SK-N-SH treated with all-trans-retinoic acid at 6 μM for 48 hours (cell line): ENCODE measurements at regions not wholly inside any gene's neighbourhood (a gene's known extent, or its start where the extent isn't known, plus 50 kb on each side); places are given as distances from the start of the nearest gene placed in this dataset.

Experiments used
- ATAC-seq: fragments of 200-7000 bp; cut with Tn5 transposase; 3 replicates; pipeline ENCODE4 v1.9.1; 2020; ENCODE audit warnings: mild to moderate bottlenecking, moderate library complexity
- ARNTL ChIP-seq: fragments of 450-650 bp; formaldehyde crosslinking; IDR thresholded peaks from 2 replicates; pipeline ENCODE4 v1.5.0; 2020; ENCODE audit warnings: low read depth, mild to moderate bottlenecking, moderate library complexity, borderline replicate concordance
- CSDC2 ChIP-seq: fragments of 250-450 bp; sonication (Bioruptor Pico); IDR thresholded peaks from 2 replicates; pipeline ENCODE4 v1.5.0; 2020; ENCODE audit warnings: mild to moderate bottlenecking, moderate library complexity
- GLIS3 ChIP-seq: fragments of 250-450 bp; sonication (Bioruptor Pico); IDR thresholded peaks from 2 replicates; pipeline ENCODE4 v1.5.0; 2020; ENCODE audit warnings: mild to moderate bottlenecking, moderate library complexity
- ISL1 ChIP-seq: fragments of 250-450 bp; sonication (Bioruptor Pico); IDR thresholded peaks from 2 replicates; pipeline ENCODE4 v2.1.2; 2022; ENCODE audit warnings: mild to moderate bottlenecking, moderate library complexity
- OSR1 ChIP-seq: fragments of 250-450 bp; sonication (Bioruptor Pico); IDR thresholded peaks from 2 replicates; pipeline ENCODE4 v1.8.0; 2022; ENCODE audit warnings: moderate library complexity, mild to moderate bottlenecking, inconsistent platforms
- POU6F1 ChIP-seq: fragments of 250-450 bp; sonication (Bioruptor Pico); IDR thresholded peaks from 2 replicates; pipeline ENCODE4 v1.8.0; 2021; ENCODE audit warnings: low read depth, mild to moderate bottlenecking, moderate library complexity, borderline replicate concordance
- SNAI2 ChIP-seq: fragments of 250-450 bp; sonication (Bioruptor Pico); IDR thresholded peaks from 2 replicates; pipeline ENCODE4 v1.5.0; 2020; ENCODE audit warnings: mild to moderate bottlenecking, moderate library complexity
- TCF4 ChIP-seq: fragments of 250-450 bp; sonication (Bioruptor Pico); IDR thresholded peaks from 2 replicates; pipeline ENCODE4 v1.8.0; 2021; ENCODE audit warnings: mild to moderate bottlenecking, moderate library complexity, borderline replicate concordance
- TOX ChIP-seq: fragments of 250-450 bp; sonication (Bioruptor Pico); IDR thresholded peaks from 2 replicates; pipeline ENCODE4 v1.8.0; 2021; ENCODE audit warnings: mild to moderate bottlenecking, moderate library complexity, borderline replicate concordance
- ZFP30 ChIP-seq: fragments of 450-650 bp; formaldehyde crosslinking; IDR thresholded peaks from 2 replicates; pipeline ENCODE4 v1.5.0; 2022; ENCODE audit warnings: mild to moderate bottlenecking, moderate library complexity
- ZNF565 ChIP-seq: fragments of 450-650 bp; formaldehyde crosslinking; conservative IDR thresholded peaks from 2 replicates; pipeline ENCODE4 v1.5.0; 2020; ENCODE audit warnings: low read depth, mild to moderate bottlenecking, moderate library complexity
- ZNF70 ChIP-seq: fragments of 450-650 bp; formaldehyde crosslinking; IDR thresholded peaks from 2 replicates; pipeline ENCODE4 v1.5.0; 2020; ENCODE audit warnings: mild to moderate bottlenecking, moderate library complexity
- ZNF8 ChIP-seq: fragments of 450-650 bp; formaldehyde crosslinking; IDR thresholded peaks from 2 replicates; pipeline ENCODE4 v1.5.0; 2020; ENCODE audit warnings: mild to moderate bottlenecking, moderate library complexity
- TF ChIP-seq, protein P1 (sequence below): fragments of 250-450 bp; sonication (Bioruptor Pico); IDR thresholded peaks from 2 replicates; pipeline ENCODE4 v1.5.0; 2020; ENCODE audit warnings: mild to moderate bottlenecking, moderate library complexity
- TF ChIP-seq, protein P2 (sequence below): fragments of 250-450 bp; sonication (Bioruptor Pico); IDR thresholded peaks from 2 replicates; pipeline ENCODE4 v1.8.0; 2020; ENCODE audit warnings: mild to moderate bottlenecking, moderate library complexity, borderline replicate concordance
- TF ChIP-seq, protein P3 (sequence below): fragments of 250-450 bp; sonication (Bioruptor Pico); IDR thresholded peaks from 2 replicates; pipeline ENCODE4 v1.5.1; 2020; ENCODE audit warnings: low read depth, mild to moderate bottlenecking, moderate library complexity
- TF ChIP-seq, protein P4 (sequence below): fragments of 250-450 bp; sonication (Bioruptor Pico); IDR thresholded peaks from 2 replicates; pipeline ENCODE4 v1.5.1; 2021; ENCODE audit warnings: mild to moderate bottlenecking, moderate library complexity

DNA sequence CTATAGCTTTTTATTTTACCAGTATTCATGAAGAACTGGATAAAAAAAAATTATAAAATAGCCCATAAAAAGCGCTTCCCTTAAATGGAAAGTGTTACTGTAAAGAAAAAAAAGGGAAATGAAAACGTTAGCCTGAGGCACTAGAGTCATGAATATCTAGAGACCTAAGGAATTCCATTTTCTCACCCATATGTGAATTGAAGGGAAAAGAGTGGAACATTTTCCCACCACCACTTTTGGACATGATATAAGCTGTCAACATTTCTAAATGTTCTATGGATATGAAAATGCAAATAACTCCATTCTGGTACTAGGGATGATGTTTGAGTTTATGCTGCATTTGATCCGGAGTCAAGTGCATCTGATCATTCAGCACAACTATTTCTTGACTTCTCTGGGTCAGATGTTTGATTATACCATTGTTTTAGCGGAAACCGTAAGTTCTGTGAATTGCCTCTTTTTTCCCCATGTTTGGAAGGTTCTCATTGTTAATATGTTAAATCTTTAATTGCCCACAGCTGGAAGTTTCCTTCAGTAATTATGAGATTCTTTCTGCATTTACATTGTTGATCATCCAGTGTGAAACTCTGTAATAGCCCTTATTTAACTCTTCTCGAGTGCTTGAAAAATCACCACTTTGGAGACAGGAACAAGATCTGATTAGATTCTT lies 467.4 kb upstream of the SEMA6A start:
- no peak for ATAC-seq
- TF ChIP-seq, protein P1, sequence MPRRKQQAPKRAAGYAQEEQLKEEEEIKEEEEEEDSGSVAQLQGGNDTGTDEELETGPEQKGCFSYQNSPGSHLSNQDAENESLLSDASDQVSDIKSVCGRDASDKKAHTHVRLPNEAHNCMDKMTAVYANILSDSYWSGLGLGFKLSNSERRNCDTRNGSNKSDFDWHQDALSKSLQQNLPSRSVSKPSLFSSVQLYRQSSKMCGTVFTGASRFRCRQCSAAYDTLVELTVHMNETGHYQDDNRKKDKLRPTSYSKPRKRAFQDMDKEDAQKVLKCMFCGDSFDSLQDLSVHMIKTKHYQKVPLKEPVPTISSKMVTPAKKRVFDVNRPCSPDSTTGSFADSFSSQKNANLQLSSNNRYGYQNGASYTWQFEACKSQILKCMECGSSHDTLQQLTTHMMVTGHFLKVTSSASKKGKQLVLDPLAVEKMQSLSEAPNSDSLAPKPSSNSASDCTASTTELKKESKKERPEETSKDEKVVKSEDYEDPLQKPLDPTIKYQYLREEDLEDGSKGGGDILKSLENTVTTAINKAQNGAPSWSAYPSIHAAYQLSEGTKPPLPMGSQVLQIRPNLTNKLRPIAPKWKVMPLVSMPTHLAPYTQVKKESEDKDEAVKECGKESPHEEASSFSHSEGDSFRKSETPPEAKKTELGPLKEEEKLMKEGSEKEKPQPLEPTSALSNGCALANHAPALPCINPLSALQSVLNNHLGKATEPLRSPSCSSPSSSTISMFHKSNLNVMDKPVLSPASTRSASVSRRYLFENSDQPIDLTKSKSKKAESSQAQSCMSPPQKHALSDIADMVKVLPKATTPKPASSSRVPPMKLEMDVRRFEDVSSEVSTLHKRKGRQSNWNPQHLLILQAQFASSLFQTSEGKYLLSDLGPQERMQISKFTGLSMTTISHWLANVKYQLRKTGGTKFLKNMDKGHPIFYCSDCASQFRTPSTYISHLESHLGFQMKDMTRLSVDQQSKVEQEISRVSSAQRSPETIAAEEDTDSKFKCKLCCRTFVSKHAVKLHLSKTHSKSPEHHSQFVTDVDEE (CRISPR knock-in tag) = no peak
- TF ChIP-seq CSDC2 (CRISPR knock-in tag) (no peak), SNAI2 (CRISPR knock-in tag) (no peak), GLIS3 (CRISPR knock-in tag) (no peak), POU6F1 (CRISPR knock-in tag) (no peak)
- TF ChIP-seq, all 23 proteins: peak for 0

- no peak for ATAC-seq
- TF ChIP-seq, protein P2, sequence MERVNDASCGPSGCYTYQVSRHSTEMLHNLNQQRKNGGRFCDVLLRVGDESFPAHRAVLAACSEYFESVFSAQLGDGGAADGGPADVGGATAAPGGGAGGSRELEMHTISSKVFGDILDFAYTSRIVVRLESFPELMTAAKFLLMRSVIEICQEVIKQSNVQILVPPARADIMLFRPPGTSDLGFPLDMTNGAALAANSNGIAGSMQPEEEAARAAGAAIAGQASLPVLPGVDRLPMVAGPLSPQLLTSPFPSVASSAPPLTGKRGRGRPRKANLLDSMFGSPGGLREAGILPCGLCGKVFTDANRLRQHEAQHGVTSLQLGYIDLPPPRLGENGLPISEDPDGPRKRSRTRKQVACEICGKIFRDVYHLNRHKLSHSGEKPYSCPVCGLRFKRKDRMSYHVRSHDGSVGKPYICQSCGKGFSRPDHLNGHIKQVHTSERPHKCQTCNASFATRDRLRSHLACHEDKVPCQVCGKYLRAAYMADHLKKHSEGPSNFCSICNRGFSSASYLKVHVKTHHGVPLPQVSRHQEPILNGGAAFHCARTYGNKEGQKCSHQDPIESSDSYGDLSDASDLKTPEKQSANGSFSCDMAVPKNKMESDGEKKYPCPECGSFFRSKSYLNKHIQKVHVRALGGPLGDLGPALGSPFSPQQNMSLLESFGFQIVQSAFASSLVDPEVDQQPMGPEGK (CRISPR knock-in tag) = no peak
- TF ChIP-seq TCF4 (CRISPR knock-in tag) (no peak), ISL1 (no peak), ZFP30 (CRISPR knock-in tag) (no peak)
Measured at GRCh38 chr5:117039035-117039434, 464.4 kb upstream of the SEMA6A start.

GRCh38 chr5:117027384-117027783 lies 452.8 kb upstream of the SEMA6A start:
- no peak for ATAC-seq
- TF ChIP-seq ZNF70 (CRISPR knock-in tag) = no peak
- TF ChIP-seq TOX (CRISPR knock-in tag) = no peak
- TF ChIP-seq SNAI2 (CRISPR knock-in tag) = no peak
- TF ChIP-seq, protein P3, sequence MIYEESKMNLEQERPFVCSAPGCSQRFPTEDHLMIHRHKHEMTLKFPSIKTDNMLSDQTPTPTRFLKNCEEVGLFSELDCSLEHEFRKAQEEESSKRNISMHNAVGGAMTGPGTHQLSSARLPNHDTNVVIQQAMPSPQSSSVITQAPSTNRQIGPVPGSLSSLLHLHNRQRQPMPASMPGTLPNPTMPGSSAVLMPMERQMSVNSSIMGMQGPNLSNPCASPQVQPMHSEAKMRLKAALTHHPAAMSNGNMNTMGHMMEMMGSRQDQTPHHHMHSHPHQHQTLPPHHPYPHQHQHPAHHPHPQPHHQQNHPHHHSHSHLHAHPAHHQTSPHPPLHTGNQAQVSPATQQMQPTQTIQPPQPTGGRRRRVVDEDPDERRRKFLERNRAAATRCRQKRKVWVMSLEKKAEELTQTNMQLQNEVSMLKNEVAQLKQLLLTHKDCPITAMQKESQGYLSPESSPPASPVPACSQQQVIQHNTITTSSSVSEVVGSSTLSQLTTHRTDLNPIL = no peak
- TF ChIP-seq ZNF8 = no peak
- no peak for TF ChIP-seq ISL1
- TF ChIP-seq GLIS3 (CRISPR knock-in tag) = no peak
- TF ChIP-seq, all 23 proteins: peak for 0

- no peak for ATAC-seq
- TF ChIP-seq, protein P2 (CRISPR knock-in tag) = no peak
- TF ChIP-seq ARNTL (CRISPR knock-in tag) = no peak
Measured at GRCh38 chr5:117020999-117021398, 446.4 kb upstream of the SEMA6A start.

DNA sequence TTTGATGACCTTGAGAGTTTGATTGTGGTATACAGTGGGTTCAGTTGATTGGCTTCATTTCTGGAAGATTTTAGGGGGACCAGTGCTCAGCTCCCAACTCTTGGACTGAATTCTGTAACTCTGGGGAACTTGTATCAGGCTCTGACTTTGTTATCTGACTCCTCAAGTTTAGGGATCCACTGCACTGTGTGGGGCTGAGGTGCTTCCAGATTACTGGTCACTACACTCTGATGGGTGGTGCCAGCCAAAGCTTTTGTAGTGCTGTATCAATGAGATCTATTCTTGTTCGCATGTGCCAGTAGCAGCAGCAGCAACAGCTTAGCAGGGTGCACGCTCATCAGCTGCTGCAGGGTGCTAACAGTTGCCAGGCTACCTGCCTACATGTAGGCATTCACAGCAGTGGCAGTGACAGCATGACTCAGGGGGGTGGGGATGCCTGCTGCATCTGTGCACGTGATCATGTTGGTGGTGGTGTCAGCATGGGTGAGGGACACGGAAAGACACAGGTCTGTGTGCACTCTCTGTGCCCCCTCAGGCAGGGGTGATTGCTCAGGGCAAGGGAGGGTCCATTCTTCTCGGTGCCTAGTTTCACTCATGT lies 438.8 kb upstream of the SEMA6A start:
- no peak for ATAC-seq
- TF ChIP-seq CSDC2 (CRISPR knock-in tag) (no peak), ARNTL (CRISPR knock-in tag) (no peak), ZFP30 (CRISPR knock-in tag) (no peak), OSR1 (CRISPR knock-in tag) (no peak), TCF4 (CRISPR knock-in tag) (no peak), ZNF70 (CRISPR knock-in tag) (no peak), ZNF565 (no peak)
- TF ChIP-seq, protein P2 (CRISPR knock-in tag) = no peak
- TF ChIP-seq, protein P3 = no peak
- TF ChIP-seq, protein P4, sequence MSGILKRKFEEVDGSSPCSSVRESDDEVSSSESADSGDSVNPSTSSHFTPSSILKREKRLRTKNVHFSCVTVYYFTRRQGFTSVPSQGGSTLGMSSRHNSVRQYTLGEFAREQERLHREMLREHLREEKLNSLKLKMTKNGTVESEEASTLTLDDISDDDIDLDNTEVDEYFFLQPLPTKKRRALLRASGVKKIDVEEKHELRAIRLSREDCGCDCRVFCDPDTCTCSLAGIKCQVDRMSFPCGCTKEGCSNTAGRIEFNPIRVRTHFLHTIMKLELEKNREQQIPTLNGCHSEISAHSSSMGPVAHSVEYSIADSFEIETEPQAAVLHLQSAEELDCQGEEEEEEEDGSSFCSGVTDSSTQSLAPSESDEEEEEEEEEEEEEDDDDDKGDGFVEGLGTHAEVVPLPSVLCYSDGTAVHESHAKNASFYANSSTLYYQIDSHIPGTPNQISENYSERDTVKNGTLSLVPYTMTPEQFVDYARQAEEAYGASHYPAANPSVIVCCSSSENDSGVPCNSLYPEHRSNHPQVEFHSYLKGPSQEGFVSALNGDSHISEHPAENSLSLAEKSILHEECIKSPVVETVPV (CRISPR knock-in tag) = no peak
